ENCODE measurements at regions not wholly inside any gene's neighbourhood (a gene's known extent, or its start where the extent isn't known, plus 50 kb on each side); places are given as distances from the start of the nearest gene placed in this dataset.
"Not testable (repeated sequence)": the region's sequence is repeated elsewhere in the genome, so short reads cannot be mapped to it uniquely, and the experiment has no call there.

- no peak for DNase-seq
Measured at GRCh38 chr14:53735916-53736315, 220.7 kb downstream of the BMP4 start.

GRCh38 chr14:53723221-53723620, 233.4 kb downstream of the BMP4 start:
- DNase-seq: no peak

GRCh38 chr14:53719536-53719935, 237.1 kb downstream of the BMP4 start:
- DNase-seq: no peak

DNA sequence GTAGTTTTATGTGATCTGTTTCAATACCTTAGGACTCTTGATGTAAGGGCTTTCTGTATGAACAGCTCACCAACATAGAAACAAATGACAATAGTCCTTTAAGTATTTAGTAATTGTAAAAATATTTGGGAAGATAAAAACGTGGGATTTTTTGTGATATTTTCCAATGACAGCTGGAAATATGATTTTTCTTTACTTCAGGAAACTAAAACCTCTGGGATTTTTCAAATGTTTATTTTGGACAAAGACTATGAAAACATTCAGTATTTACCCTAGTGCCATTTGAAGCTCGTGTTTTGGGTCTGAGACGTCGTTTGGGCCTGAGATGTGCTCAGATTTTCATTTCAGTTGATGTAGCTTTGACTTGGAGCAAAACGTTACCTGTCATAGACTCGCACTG, 240.0 kb downstream of the BMP4 start:
- no peak for DNase-seq

- DNase-seq: no peak
Measured at GRCh38 chr14:53715193-53715721, 241.4 kb downstream of the BMP4 start.

DNA sequence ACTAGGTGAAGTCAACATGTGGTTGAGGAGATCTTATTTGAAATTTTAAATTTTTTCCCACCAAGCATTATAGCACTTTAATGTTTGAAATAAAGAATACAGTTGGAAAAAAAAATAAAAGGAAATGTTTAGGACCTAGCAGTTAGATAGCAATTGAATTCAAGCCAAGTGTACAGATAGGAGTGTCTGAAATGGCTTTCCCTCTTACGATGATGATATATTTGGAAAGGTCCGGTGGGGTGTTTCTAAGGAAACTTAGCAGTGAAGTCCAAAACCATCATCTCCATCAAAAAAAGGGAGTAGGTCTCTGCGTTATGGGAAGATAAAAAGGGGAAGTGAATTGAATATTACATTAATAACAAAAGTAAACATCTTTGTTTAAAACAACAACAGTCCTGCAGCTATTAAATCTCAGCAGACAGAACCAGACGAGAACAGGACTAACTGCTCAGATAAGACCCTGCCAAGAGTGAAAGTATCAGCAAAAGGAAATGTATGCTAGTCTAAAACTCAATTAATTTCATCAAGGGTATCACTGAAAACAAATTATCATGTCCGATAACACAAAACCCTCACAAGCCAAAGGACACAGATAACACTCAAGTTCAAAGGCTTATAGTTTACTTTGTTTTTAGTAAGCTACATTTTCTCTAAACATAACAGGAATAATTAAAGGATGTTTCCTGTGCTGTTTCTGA, 242.0 kb downstream of the BMP4 start:
- no peak for DNase-seq

- not testable (repeated sequence) for DNase-seq
Measured at GRCh38 chr14:53712901-53713300, 243.7 kb downstream of the BMP4 start.

- DNase-seq: no peak
Measured at GRCh38 chr14:53711205-53711604, 245.4 kb downstream of the BMP4 start.

DNA sequence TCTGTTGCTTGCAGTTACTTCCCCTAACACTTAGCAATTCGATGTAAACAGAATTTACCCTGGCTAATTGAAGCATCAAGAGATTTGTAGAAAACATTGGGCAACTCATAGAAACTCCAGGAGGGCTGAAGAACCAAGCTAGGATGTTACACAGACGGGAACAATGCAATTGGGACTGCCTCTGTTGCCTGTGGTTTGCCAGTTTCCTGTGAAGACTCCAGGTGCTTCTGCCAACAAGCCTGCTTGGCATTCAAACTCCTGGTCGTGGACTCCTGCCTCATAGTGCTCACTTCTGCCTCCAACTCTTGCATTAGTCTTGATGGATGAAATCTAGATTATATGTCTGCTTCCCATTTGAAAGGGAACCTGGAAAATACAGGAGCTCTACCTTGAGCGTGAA, 246.0 kb downstream of the BMP4 start:
- no peak for DNase-seq

GRCh38 chr14:53709381-53709780, 247.2 kb downstream of the BMP4 start:
- no peak for DNase-seq

DNA sequence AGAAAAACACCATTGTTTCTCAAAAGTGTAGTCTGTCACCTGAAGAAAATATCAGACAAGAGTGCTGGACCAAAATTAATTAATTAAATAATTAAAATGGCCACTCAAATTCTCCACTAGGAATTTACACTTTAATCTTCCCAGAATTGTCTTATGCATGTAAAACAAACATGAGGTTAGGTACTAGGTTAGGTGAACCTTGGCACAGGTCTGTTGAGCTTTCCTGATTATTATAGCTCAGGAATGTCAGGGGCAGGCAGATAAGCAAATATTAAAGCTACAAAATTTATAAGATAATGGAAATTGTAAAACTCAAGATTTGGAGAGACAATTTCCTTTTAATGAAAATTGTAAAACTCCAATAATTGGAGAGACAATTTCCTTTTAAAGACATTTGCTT, 253.2 kb downstream of the BMP4 start:
- DNase-seq: no peak

DNA sequence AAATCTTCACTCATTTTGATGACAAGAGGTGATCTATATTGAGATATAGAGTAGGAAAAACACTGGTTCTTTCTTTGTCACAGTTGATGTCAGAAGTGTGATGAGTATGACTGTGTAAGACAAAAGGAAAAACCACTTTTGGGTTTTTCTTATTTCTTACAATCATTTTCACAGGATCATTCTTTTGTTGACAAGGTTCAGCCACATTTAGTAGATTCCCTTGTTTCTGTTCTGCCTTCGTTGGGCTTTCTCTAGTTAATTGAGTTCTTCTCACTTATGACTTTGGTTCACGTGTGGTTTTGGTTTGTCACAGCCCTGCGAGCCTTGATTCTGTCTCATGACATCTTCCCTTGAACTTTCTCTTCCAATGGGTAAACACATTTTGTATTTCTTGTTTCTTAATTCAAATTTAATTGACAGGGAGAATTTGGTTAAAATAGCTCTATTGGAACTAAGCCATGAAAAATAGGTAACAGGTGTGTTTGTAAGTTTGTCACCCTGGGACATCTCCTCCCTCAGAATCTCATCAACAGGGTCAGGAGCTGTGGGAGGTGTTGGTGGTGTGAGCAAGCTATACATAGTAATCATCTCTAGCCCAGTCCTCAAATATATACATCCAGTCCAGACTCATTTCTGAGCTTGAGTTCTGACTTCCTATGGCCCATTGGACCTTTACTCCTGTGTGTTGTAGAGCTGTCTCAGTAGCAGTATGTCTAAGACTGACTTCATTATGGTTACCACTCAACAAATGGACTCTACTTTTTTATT, 255.3 kb downstream of the BMP4 start:
- DNase-seq: no peak

DNA sequence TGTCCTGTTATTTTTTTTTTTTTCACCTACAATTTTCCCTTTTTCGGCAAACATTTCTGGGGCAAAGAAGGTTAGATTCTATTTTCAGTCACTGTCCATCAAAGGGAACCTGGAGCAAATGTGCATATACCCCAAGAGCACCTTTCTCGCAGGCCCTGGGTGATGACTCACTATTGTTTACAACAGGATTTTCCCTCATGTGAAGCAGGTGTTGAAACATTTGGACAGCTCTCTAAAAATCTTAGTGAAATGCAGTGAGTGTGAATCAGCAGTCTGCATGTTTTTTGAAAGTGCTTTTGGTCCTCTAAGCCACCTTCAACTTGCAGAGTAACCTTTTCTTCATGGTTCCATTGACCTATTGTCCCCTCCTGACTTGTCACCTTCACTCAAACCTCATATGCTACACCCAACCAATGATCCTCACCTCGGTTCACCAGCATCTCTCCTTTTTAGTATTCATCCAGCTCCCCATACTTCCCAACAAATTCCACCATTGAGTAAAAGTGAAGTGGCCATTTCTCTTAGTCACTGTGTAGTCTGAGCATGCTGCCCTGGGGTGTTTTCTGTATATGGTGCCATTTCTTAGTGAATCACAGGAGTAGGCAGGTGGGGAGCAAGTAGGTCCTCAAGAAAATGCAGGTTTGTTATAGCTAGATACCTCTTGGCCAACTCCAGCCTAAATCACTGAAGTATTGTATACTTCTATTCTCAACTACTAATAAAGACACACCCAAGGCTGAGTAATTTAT, 260.2 kb downstream of the BMP4 start:
- DNase-seq: no peak

DNA sequence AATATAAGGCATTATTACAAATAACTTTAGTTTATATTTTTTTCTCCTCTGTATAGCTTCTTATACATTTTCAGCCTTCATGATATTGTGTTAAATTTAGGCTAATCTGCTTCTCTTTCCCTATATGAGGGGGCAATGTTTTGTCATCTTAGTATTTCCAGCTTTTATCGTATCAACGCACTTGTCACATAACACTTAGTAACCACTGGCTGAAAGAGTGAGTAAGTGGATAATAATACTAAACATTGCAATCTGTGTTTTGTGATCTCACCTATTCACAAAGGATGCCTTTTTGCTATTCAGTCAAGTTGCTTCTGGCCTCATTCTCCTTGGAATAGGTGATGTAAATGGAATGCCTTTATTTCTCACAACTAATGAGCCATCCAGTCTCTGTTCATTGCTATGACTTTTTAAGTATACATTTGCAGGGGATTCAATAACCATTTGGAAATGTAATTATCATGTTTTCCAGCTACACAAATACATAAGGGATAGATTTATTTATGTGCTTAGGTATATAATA, 260.9 kb downstream of the BMP4 start:
- DNase-seq: no peak

GRCh38 chr14:53692885-53693284, 263.7 kb downstream of the BMP4 start:
- DNase-seq: no peak

DNA sequence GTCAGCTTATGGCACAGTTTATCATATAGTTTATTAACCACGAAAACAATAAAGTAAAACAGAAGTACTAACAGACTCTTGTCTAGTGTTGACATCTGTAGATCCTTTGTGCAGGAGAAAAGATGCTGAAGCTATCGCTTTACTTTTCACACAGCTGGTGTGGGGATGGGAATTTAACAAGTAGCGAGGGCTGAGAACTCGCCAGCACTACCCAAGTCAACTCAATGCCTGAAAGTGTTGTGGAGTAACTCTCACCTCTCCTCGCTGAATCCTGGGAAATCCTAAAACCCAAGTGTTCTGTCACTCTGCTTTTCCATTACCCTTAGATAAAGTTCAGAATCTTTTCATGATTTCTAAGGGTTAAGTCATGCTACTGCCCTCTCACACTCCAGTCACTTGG, 264.2 kb downstream of the BMP4 start:
- no peak for DNase-seq

DNA sequence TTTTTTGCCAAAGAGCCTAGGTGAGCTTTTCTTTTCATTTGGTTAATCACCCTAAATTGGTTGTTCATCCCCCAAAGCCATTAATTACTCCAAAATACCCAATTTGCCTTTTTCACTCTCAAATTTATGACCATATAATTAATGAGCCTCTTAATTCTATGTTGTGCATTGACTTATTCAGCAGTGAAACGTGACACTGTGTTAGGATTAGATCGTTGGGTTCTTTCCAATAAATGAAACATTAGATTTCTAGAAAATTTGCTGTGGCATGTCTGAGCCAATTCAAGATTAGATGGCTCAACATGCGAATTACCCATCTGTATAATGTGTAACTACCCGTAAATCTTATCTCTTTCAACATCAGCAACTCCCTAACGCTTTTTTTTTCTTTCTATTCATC, 273.4 kb downstream of the BMP4 start:
- DNase-seq: no peak

- no peak for DNase-seq
Measured at GRCh38 chr14:53672526-53672925, 284.1 kb downstream of the BMP4 start.

- no peak for DNase-seq
Measured at GRCh38 chr14:53670701-53671100, 285.9 kb downstream of the BMP4 start.

GRCh38 chr14:53668897-53669296, 287.7 kb downstream of the BMP4 start:
- DNase-seq: no peak

DNA sequence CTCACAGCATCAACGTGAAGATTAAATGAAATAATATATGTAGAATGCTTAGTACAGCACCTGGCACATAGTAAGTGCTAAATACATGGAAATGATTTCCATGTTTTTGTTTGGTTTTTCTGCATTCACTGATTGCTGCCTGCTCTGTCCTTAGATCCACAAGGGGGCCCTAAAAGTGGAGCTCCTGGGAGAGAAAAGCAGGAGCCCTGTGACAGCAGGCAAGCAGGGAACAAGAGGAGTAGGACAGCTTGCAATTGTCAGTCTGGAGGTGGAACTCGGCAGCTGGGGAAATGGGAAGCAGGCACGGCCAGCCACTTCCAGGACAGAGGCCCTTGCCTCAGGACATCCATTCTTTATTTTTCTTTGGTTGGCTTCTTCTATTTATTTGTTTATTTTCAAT, 292.9 kb downstream of the BMP4 start:
- no peak for DNase-seq

GRCh38 chr14:53655080-53655785, 301.4 kb downstream of the BMP4 start:
- DNase-seq: no peak

DNA sequence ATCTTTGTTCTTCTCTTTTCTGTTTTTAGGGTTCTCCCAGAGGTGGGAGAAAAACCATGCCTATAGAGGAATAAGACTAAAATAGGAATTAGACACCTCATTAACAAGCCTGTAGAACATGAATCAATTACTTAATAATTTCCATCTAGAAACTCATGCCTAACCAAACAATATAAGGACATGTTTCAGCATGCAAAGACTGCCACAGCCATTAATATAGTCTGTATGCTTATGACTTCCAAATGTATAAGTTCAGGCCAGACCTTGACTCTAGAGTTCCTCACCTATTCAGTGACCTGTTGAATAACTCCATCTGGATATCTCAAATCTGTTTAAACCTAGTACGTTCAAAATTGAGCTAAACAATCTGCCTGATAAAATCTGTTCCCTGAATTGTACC, 304.6 kb downstream of the BMP4 start:
- DNase-seq: no peak
